AG09319 (cell line): ENCODE measurements at regions not wholly inside any gene's neighbourhood (a gene's known extent, or its start where the extent isn't known, plus 50 kb on each side); places are given as distances from the start of the nearest gene placed in this dataset.
"Not testable (repeated sequence)": the region's sequence is repeated elsewhere in the genome, so short reads cannot be mapped to it uniquely, and the experiment has no call there.

ENCODE experiments used
- DNase-seq: peaks from one replicate; pipeline ENCODE4 v3.0.0-alpha.2; 2010; ENCODE audit warnings: low read depth; ENCODE audit errors: extremely low read depth
- CTCF ChIP-seq: IDR thresholded peaks from 2 replicates; pipeline ENCODE4 v1.5.1; 2011; ENCODE audit warnings: low read depth, mild to moderate bottlenecking, inconsistent platforms, low read length, moderate library complexity

GRCh38 chr3:21220944-21221343 lies 530.1 kb downstream of the ZNF385D start:
- no peak for TF ChIP-seq CTCF
- DNase-seq = no peak

GRCh38 chr3:21216598-21216997 lies 534.4 kb downstream of the ZNF385D start:
- DNase-seq = no peak
- peak; percentile 39 for TF ChIP-seq CTCF

- DNase-seq = not testable (repeated sequence)
Observed at GRCh38 chr3:21204122-21204521, 546.9 kb downstream of the ZNF385D start.

GRCh38 chr3:21195203-21195602 lies 555.8 kb downstream of the ZNF385D start:
- no peak for TF ChIP-seq CTCF
- DNase-seq = no peak

- not testable (repeated sequence) for DNase-seq
Observed at GRCh38 chr3:21194036-21194435, 557.0 kb downstream of the ZNF385D start.

- no peak for TF ChIP-seq CTCF
Observed at GRCh38 chr3:21188459-21188858, 562.6 kb downstream of the ZNF385D start.

GRCh38 chr3:21185816-21186314 lies 565.1 kb downstream of the ZNF385D start:
- DNase-seq = no peak
- no peak for TF ChIP-seq CTCF

More at GRCh38 chr3:21188459-21188858, 562.6 kb downstream of the ZNF385D start:
- DNase-seq = no peak

GRCh38 chr3:21174461-21174860 lies 576.5 kb downstream of the ZNF385D start:
- no peak for DNase-seq
- TF ChIP-seq CTCF = no peak
